Ramos (cell line): ENCODE measurements at regions not wholly inside any gene's neighbourhood (a gene's known extent, or its start where the extent isn't known, plus 50 kb on each side); places are given as distances from the start of the nearest gene placed in this dataset.
"Not testable (repeated sequence)": the region's sequence is repeated elsewhere in the genome, so short reads cannot be mapped to it uniquely, and the experiment has no call there.

Experiments used
- in situ Hi-C: fragments of 300-500 bp; cut with MboI; formaldehyde crosslinking; loops from one replicate; pipeline ENCODE4 v1.14.3; 2022; ENCODE audit warnings: low sequenced_read_pairs; ENCODE audit not compliant: unreplicated experiment

- in situ Hi-C loops = no loop called here
Observed at GRCh38 chr15:45802140-45802539, 167.3 kb downstream of the SQOR start.

GRCh38 chr15:45804028-45804427, 169.2 kb downstream of the SQOR start:
- in situ Hi-C loops = no loop called here

DNA sequence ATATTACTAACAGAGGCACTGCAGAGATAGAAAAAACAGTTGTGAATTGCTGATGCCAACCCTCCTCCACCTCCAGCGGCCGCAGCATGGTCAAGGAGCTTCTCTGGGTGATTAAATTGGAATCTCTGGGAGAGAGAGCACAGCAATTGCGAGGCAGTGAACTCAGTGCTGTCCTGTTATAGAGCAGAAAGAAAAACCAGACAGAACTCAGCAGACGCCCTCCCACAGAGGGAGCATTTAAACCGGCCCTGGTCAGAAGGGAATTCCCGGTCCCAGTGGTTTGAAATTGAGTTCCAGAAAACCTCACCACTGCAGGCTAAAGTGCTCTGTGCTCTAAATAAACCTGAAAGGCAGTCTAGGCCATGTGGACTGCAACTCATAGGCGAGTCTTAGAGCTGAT, 175.4 kb downstream of the SQOR start:
- in situ Hi-C loops = no loop called here

- in situ Hi-C loops = no loop called here
Observed at GRCh38 chr15:45812200-45812599, 177.4 kb downstream of the SQOR start.

GRCh38 chr15:45817578-45817977, 182.7 kb downstream of the SQOR start:
- in situ Hi-C loops = not testable (repeated sequence)

GRCh38 chr15:45821390-45821789, 186.6 kb downstream of the SQOR start:
- in situ Hi-C loops = no loop called here

- in situ Hi-C loops = not testable (repeated sequence)
Observed at GRCh38 chr15:45822968-45823367, 188.1 kb downstream of the SQOR start.

- in situ Hi-C loops = no loop called here
Observed at GRCh38 chr15:45827275-45827674, 192.4 kb downstream of the SQOR start.

DNA sequence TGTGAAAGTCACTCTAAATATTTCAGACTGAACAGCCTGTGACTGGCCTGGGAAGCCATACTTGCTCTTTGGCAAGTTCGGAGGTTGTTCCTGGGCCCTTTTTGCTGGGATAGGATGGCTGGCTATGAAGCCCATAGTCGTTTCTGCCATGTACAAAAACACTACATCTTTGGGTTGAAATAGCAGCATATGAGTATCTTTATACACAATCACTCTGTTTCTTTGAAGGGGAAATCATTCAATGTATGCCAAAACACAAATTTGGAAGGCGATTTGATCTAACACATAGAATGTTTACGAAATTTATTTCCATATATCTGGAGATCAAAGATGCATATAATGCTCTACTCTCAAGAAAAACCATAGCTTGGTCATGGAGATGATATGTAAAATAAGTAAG, 192.9 kb downstream of the SQOR start:
- in situ Hi-C loops = no loop called here

DNA sequence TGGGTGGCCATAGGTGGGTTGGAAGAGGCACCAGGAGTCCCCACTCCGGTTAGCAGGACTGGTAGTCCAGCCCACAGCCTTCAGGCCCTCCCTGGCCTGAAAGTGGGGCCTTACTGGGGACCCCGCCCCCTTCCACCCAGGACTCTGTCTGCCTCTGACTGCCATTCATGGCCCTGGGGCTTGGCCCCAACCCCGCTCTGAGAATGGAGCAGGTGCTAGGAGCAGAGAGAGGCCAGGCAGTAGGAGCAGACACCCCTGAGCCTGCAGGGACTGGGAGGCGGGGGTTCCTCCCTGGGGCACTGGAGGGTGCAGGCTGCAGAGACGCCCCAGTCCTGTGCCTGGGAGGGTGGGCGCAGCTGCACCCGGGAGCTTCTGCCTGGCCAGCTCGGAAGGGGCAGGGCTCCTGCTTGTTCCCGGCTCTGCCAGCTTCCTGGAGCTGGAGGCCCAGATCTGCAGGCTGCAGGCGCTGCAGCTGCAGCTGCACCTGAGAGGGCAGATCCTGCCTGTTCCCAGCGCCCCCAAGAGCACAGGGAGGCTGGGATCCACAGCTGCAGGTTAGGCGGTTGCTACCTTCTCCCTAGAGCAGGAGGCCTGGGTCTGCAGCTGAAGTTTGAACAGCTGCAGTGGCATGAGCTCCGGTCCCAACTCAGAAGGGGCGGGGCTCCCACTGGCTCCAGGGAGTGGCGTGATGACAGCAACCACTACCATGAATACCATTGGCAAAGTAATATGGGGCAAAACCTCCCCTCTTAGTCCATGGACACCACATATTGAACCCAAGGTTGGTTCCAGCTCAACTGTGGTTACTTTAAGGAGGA, 194.7 kb downstream of the SQOR start:
- in situ Hi-C loops = no loop called here

GRCh38 chr15:45831787-45832186, 197.0 kb downstream of the SQOR start:
- in situ Hi-C loops = no loop called here

- in situ Hi-C loops = no loop called here
Observed at GRCh38 chr15:45834622-45835021, 199.8 kb downstream of the SQOR start.

DNA sequence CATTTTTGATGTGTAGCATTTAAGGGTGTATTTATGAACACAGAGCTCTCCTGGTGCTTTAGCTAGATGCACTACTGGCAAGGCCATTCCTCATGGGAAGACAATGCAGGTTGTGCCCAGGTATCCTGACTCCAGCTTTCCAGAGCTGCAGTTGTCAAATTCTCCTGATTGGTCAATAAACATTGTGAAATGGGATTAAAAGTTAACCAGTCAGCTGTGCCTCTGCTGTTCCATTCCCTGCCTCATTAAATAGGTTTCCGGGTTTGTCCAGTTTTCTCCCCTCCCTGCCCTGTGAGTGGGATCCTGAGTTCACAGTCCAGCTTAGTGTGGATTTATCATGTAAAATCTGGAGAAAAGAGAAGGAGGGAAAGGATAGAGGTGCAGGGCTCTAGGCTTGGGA, 207.3 kb downstream of the SQOR start:
- in situ Hi-C loops = no loop called here

GRCh38 chr15:45847645-45848044, 212.8 kb downstream of the SQOR start:
- in situ Hi-C loops = no loop called here

DNA sequence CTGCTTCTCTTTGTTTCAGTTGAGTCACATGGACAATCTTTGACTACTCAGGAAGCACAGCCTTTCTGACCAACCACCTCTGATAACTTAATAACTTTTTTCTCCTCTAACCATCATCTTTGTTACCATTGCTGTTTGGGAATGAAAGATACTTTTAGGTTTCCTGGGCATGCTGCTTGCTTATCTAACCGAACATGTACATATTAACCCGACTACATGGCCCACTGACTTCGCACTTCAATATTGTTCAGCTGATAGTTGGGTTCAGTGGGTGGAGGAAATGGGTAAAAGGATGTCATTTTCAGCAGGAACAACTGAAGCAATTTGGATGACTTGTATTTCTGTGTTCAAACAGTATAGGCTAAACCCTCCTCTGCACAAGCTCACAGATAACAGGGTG, 214.3 kb downstream of the SQOR start:
- in situ Hi-C loops = no loop called here

DNA sequence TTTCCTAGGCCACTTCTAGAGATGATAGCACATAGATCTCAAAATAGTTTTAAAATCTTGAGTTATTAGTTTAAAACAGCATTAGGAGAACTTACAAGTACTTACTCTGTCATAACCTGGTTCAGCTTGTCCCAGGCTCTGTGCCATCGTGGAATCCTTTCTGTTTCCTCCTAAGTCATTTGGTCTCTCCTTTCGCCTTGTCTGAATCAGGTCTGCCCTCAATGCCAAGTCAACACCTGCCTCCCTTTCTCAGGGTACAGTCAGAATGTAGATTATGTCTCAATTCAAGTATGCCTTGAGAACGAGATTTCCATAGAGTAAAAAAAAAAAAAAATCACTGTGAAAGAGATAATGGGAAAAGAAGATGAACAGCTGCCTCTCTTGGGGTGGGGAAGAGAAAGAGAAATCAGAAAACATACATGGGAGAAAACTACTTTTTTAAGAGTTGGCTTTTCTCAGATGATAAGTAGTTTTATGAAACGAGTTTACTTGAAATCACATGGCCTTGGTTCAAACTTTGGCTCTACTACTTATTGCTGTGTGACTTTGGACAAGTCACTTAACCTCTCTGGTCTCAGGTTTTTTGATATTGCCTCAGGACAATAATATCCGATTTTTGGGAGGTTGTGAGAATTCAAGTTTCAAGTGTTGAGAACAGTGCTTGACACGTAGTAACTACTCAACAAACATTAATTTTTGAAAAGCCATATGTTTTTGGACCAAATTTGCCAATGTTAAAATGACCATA, 219.8 kb downstream of the SQOR start:
- in situ Hi-C loops = no loop called here

DNA sequence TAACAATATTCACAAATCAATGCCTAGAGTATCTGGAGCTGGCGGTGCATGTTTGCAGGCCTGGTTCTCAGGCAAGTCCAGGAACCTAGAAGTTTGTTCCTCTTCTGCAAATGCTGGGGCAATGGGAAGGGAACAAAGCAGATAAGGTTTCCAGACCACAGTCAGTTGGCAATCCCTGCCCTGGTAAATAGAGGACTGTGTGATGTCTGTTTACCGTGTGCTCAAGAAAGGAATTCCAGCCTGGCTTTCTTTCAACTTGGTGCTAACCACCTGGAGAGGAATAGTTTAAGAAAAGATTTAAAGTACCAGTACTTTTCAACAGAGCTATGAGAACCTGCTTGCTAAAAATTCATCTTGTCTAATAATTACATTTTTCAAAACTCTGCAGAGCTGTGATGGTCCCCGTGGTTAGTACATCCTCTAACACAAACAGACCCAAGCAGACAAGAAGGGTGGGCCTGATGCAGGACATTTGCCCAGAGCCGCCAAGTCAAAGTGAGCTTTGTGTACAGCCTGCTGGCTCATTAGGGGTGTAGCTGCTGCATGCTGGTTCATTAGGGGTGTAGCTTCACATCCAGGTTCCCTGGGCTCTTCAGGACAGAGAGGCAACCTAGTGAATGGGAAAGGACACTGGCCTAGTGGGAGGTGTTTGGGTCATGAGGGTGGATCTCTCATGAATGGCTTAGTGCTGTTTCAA, 220.5 kb downstream of the SQOR start:
- in situ Hi-C loops = no loop called here

- in situ Hi-C loops = no loop called here
Observed at GRCh38 chr15:45855907-45856579, 221.2 kb downstream of the SQOR start.

DNA sequence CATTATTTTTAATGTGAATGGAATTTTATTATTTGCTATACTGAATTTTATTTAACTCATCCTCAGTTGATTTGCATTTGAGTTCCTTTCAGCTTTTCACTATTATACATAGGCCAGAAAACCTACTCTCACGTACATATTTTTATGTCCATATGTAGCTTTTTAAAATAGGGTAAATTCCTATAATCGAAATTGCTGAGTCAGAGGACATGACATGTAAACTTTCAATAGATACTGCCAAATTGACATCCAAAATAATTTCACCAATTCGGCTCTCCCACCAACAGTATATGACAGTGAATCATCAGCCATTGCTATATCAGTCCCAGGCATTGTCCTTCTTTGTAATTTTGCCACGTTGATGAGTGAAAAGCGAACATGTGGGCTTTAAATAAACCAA, 222.5 kb downstream of the SQOR start:
- in situ Hi-C loops = no loop called here

DNA sequence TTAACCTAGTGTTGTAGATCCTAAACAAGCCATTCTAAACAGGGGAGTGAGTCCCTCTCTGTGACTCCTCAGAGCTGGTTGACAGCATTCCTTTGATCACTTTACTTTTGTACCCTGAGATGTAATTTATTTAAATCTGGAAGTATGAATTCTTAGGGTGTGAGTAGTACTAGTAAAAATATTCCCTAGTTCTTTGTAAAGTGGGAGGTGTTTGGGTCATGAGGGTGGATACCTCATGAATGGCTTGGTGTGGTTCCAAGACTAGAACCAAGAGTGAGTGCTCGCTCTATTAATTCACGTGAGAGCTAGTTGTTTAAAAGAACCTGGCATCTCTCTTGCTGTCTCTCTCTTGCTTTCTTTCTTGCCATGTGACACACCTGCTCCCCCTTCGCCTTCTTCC, 223.7 kb downstream of the SQOR start:
- in situ Hi-C loops = no loop called here

GRCh38 chr15:45862034-45862433, 227.2 kb downstream of the SQOR start:
- in situ Hi-C loops = no loop called here
